Suppressor macrophage treated with lipopolysaccharide for 1 hour (primary cell): ENCODE measurements at regions not wholly inside any gene's neighbourhood (a gene's known extent, or its start where the extent isn't known, plus 50 kb on each side); places are given as distances from the start of the nearest gene placed in this dataset.

ENCODE experiments used
- DNase-seq, 3 donors: peaks; one replicate each; pipeline ENCODE4 v3.0.0-alpha.2; 2020 to 2022

- DNase-seq, result no peak
Observed at GRCh38 chr12:61694214-61694613, 566.0 kb upstream of the USP15 start.

- DNase-seq, result no peak
Observed at GRCh38 chr12:61701471-61701870, 558.7 kb upstream of the USP15 start.

DNA sequence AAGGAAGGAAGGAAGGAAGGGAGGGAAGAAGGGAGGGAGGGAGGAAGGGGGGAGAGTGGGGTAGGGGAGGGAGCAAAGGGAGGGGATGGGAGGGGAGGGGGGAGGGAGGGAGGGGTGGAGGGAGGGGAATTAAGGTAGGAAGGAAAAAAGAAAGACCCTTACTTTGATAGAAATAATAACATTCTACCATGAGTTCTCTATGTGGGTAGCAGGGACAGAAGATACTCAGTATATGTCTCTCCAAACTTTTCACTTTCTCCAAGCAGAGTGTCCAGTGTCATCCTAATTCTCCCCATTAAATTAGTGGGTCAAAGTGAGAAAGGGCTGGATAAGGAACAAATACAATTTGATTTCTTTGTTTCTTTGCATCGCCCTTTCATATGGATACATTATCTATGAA lies 553.4 kb upstream of the USP15 start:
- no peak for DNase-seq

- DNase-seq, result peak in 2 of 3 donors; percentile 21 to 43
Observed at GRCh38 chr12:61713121-61713520, 547.1 kb upstream of the USP15 start.

GRCh38 chr12:61717986-61718385 lies 542.2 kb upstream of the USP15 start:
- DNase-seq, result no peak

GRCh38 chr12:61739925-61740324 lies 520.3 kb upstream of the USP15 start:
- DNase-seq, result no peak

DNA sequence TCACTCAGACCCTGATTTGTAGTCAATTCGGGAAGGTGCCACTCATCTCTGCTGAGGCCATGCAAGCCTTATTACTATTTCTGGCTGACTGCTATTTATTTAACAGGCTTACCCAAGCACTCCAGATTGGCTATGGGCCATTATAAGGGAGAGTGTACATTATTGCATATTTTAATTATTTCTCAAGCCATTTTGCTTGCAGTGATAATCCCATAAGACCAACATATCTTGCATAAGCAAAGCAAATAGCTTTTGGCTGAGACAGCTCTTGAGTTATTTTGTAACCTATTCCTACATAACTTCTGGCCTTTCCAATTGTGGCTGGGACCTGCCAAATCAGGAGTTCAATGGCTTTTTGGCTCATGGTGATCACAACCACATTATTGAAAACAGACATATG lies 509.6 kb upstream of the USP15 start:
- no peak for DNase-seq

DNA sequence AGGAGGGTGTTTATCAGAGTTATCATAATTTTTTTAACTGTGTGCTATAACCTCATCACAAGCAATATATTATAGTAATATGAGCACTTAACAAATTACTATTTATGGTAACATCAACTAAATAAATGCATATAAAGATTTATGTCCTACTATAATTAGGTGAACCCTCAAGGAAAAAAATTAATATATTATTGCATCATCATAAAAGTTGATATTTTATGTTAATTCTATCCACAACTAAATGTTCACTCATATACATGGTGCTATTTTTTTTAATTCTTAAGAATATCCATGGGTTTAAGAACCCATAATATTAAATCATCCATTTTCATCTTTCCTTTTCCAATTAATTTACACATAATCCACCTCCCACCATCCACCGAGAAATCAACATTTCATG lies 506.0 kb upstream of the USP15 start:
- no peak for DNase-seq

GRCh38 chr12:61757831-61758505 lies 502.2 kb upstream of the USP15 start:
- no peak for DNase-seq

GRCh38 chr12:61758661-61759060 lies 501.5 kb upstream of the USP15 start:
- DNase-seq, result peak in 2 of 3 donors; percentile 3 to 16

DNA sequence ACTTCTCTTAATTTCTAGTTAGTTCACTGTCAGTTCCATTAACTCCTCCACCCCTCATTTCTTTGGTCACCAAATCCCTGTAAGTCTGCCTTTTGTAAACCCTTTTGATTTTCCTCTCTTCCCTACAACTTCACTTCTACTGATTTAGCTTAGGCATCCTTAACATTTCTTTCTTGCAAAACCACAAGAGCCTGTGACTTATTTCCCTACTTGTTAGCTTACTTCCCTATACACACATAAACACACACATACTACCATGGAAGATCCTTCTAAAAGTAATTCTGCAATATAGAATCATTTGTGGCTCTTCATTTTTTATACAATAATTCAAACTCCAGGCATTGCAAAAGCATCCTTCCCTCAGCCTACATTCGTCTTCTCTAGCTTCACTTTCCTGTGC lies 494.3 kb upstream of the USP15 start:
- peak in 1 of 3 donors; percentile 18 for DNase-seq

GRCh38 chr12:61780435-61780834 lies 479.8 kb upstream of the USP15 start:
- no peak for DNase-seq

- DNase-seq, result no peak
Observed at GRCh38 chr12:61781021-61781581, 479.1 kb upstream of the USP15 start.

GRCh38 chr12:61796846-61797245 lies 463.4 kb upstream of the USP15 start:
- DNase-seq, result no peak

DNA sequence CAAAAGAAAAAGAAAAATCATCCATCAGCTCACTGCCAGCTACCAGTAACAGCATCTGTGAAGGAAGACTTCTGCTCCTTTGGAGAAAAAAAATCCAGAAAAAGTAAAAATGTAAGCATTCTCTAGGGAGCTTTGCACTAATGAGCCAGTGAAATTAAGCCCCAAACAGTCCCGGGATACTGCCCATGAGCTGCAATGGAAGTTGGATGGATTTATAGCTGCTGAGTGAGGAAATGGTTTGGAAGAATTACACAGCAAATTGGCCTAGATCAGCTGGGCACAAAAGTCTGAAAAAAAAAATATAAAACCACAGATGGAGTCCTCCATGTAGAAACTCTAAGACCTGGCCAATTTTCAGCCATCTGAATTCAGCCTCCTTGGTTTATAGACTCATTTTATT lies 462.9 kb upstream of the USP15 start:
- DNase-seq, result no peak

DNA sequence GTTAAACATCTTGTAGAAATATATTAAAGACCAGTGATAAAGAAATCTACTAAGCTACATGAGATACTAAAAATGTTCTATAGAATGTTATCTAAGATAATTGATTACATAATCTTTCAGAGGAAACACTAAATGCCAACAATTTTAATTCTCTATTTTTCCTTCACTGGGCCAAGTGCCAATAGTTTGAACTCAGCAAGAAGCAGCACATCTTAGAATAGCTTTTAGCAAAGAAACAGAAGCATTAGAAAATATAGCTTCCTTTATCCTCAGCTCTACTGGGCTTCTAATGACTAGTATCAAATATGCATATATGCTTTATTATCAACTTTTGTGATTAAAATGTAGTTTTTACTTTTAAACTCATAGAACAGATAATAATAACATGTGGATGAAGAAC lies 461.4 kb upstream of the USP15 start:
- no peak for DNase-seq

DNA sequence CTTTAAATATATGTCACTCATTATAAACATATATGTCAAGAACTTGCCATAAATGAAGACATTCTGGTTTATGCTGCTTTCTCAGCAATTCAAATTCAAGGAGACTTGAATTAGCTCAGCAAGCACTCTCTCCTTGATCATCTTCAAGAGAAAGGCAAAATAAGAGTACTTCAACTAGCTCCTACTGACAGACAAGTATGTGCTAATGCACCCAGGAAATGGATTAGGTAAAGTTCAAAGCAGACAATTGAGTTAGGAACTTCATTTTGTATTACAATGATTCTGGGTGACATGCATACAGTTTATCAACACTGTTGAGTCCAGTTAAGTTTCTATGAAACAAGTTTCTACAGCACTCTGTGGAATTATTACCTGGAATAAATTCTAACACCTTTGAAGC lies 455.9 kb upstream of the USP15 start:
- no peak for DNase-seq

DNA sequence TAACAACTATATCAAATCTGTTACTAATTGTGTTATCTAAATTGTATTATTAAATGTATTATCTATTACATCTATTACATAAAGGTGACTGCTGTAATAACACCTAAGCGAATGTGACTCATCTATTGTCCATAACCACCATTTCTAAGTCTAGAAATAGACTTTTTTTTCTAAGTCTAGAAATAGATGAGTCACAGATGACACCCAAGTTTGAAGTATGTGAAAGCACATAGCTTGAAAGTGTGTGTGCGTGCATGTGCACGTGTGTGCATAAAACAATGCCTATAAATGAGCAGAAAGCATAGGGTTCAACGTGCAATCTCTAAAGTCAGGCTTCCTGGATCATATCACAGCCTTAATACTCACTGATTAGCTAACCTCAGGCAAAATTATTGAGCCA lies 451.3 kb upstream of the USP15 start:
- DNase-seq, result no peak

- no peak for DNase-seq
Observed at GRCh38 chr12:61810486-61810885, 449.7 kb upstream of the USP15 start.

GRCh38 chr12:61821381-61821780 lies 438.8 kb upstream of the USP15 start:
- peak in 1 of 3 donors; percentile 10 for DNase-seq

GRCh38 chr12:61823102-61823501 lies 437.1 kb upstream of the USP15 start:
- no peak for DNase-seq

GRCh38 chr12:61846765-61847164 lies 413.4 kb upstream of the USP15 start:
- DNase-seq, result peak; percentile 23 to 53 (median 27)

- no peak for DNase-seq
Observed at GRCh38 chr12:61848893-61849292, 411.3 kb upstream of the USP15 start.

DNA sequence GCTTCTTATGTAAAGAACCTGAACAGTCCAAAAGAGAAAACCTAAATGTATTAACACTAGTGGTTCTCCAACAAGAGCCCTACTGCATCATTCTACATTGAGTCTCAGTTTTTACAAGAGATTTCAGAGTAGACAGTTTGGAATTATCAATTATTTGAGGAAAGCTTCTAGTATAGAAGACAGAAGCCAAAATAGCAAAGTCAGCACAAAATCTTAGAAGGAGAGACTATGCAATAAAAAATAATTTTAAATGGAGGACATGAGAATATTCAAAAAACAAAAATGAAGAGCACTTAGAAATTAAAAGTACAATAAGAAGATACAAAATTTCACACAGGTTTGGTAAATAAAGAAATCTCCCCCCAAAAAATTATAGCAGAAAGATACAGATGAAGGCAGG lies 406.3 kb upstream of the USP15 start:
- DNase-seq, result no peak

DNA sequence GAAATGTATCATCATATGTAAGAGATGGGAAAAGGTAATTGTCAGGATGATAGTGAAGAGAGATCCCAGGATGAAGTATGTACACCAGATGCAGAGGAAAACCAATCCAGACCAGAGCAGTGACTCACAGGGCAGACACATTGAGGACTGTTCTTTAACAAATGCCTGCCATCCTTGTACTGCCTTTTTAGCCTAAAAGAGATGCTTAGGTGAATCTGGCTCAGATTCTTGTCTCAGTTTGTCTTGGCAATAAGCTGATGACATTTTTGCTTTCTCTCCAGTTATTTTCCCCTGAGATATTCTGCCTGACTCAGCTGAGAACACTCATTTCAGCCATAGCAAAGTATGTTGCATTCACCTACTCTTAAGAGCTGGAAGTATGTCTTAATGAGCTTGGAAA lies 405.3 kb upstream of the USP15 start:
- DNase-seq, result no peak
